ENCODE measurements at regions not wholly inside any gene's neighbourhood (a gene's known extent, or its start where the extent isn't known, plus 50 kb on each side); places are given as distances from the start of the nearest gene placed in this dataset.

- peaks cover 60% of the 10 kb centered on the region for H3K27me3 Mint-ChIP-seq (ENCODE audit: unreplicated experiment)
- H3K4me1 Mint-ChIP-seq (ENCODE audit: unreplicated experiment), result no peaks in the 10 kb centered on the region
- H3K36me3 Mint-ChIP-seq (ENCODE audit: unreplicated experiment), result peaks cover 2% of the 10 kb centered on the region
- DNase-seq (ENCODE audit: extremely low spot score, unreplicated experiment), result peak; percentile 59
- H3K4me3 Mint-ChIP-seq (ENCODE audit: unreplicated experiment), result no peak overlapping the region
- no peak for TF ChIP-seq CTCF (IDR thresholded peaks at IDR 0.05)
- no peak overlapping the region for H3K27ac Mint-ChIP-seq (ENCODE audit: unreplicated experiment)
- no peaks in the 10 kb centered on the region for H3K9me3 Mint-ChIP-seq (ENCODE audit: unreplicated experiment)
These were observed 276.9 kb downstream of the RPS24 start for GRCh38 chr10:78310481-78311080.

- Mint-ChIP-seq H3K27me3 (ENCODE audit: unreplicated experiment) (peaks cover 47% of the 10 kb centered on the region), H3K4me3 (ENCODE audit: unreplicated experiment) (no peak overlapping the region), H3K27ac (ENCODE audit: unreplicated experiment) (no peak overlapping the region), H3K9me3 (ENCODE audit: unreplicated experiment) (no peaks in the 10 kb centered on the region), H3K36me3 (ENCODE audit: unreplicated experiment) (no peaks in the 10 kb centered on the region), H3K4me1 (ENCODE audit: unreplicated experiment) (no peaks in the 10 kb centered on the region)
- peak; percentile 54 for DNase-seq (ENCODE audit: extremely low spot score, unreplicated experiment)
- TF ChIP-seq CTCF (IDR thresholded peaks at IDR 0.05), result no peak
These were observed 278.8 kb downstream of the RPS24 start for GRCh38 chr10:78312197-78313047.

DNA sequence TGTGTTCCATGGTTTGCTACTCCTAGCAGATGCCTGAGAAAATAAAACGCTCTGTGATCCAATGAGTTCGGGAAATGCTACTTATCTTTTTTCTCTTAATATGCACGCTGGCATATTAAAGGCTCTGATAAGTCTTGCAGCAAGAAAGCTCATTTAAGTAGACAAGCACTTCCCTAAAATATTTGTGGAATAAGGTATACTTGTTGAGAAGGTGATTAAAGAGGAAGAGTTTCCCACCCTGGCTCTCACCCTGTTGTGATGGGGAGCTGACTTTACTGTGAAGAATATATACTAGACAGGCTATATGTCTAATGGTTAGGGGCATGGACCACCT, 279.4 kb downstream of the RPS24 start:
- no peaks in the 10 kb centered on the region for H3K9me3 Mint-ChIP-seq (ENCODE audit: unreplicated experiment)
- no peaks in the 10 kb centered on the region for H3K36me3 Mint-ChIP-seq (ENCODE audit: unreplicated experiment)
- no peaks in the 10 kb centered on the region for H3K4me1 Mint-ChIP-seq (ENCODE audit: unreplicated experiment)
- no peak for TF ChIP-seq CTCF (IDR thresholded peaks at IDR 0.05)
- no peak for DNase-seq (ENCODE audit: extremely low spot score, unreplicated experiment)
- peaks cover 43% of the 10 kb centered on the region for H3K27me3 Mint-ChIP-seq (ENCODE audit: unreplicated experiment)
- H3K4me3 Mint-ChIP-seq (ENCODE audit: unreplicated experiment), result no peak overlapping the region
- H3K27ac Mint-ChIP-seq (ENCODE audit: unreplicated experiment), result no peak overlapping the region

- Mint-ChIP-seq H3K4me3 (ENCODE audit: unreplicated experiment) (no peak overlapping the region), H3K27ac (ENCODE audit: unreplicated experiment) (no peak overlapping the region), H3K27me3 (ENCODE audit: unreplicated experiment) (peaks cover 38% of the 10 kb centered on the region), H3K9me3 (ENCODE audit: unreplicated experiment) (no peaks in the 10 kb centered on the region), H3K36me3 (ENCODE audit: unreplicated experiment) (no peaks in the 10 kb centered on the region), H3K4me1 (ENCODE audit: unreplicated experiment) (no peaks in the 10 kb centered on the region)
- peak; percentile 77 for DNase-seq (ENCODE audit: extremely low spot score, unreplicated experiment)
- TF ChIP-seq CTCF (IDR thresholded peaks at IDR 0.05), result no peak
These were observed 280.0 kb downstream of the RPS24 start for GRCh38 chr10:78313636-78314035.

DNA sequence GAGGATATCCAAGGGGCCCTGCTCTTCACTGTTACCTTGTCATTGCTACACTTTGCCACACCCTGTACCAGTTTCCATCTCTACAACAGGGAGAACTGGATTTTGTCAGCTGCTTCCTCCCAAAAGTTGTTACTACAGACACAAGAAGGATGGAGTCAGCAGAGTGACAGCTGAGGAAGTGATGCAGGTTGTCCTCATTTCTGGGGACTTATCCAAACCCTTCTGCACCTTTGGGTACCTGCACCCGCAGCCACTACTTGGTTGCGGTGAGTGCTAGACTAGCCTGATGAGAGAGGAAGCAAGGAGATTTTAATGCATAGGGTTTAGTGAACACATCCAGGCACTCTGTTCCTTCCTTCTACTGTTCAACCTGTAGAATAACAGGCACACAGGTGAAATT, 281.0 kb downstream of the RPS24 start:
- H3K27ac Mint-ChIP-seq (ENCODE audit: unreplicated experiment), result no peak overlapping the region
- H3K36me3 Mint-ChIP-seq (ENCODE audit: unreplicated experiment), result no peaks in the 10 kb centered on the region
- no peak overlapping the region for H3K4me3 Mint-ChIP-seq (ENCODE audit: unreplicated experiment)
- TF ChIP-seq CTCF (IDR thresholded peaks at IDR 0.05), result no peak
- peaks cover 28% of the 10 kb centered on the region for H3K27me3 Mint-ChIP-seq (ENCODE audit: unreplicated experiment)
- DNase-seq (ENCODE audit: extremely low spot score, unreplicated experiment), result peak; percentile 49
- H3K9me3 Mint-ChIP-seq (ENCODE audit: unreplicated experiment), result no peaks in the 10 kb centered on the region
- no peaks in the 10 kb centered on the region for H3K4me1 Mint-ChIP-seq (ENCODE audit: unreplicated experiment)
